GM23338 (cell line): ENCODE measurements at regions not wholly inside any gene's neighbourhood (a gene's known extent, or its start where the extent isn't known, plus 50 kb on each side); places are given as distances from the start of the nearest gene placed in this dataset.

Experiments used
- ATAC-seq: fragments of 200-7000 bp; cut with Tn5 transposase; 3 replicates; pipeline ENCODE4 v1.9.1; 2020
- DNase-seq: peaks from one replicate; pipeline ENCODE4 v3.0.0-alpha.2; 2015; ENCODE audit warnings: low spot score
- H2AFZ ChIP-seq: fragments of 200-600 bp; sonication (generic); 2 replicates; pipeline ENCODE4 v1.8.0; 2016; ENCODE audit warnings: antibody characterized with exemption, mild to moderate bottlenecking, moderate library complexity
- H3F3A ChIP-seq: fragments of 200-600 bp; sonication (generic); replicated peaks from 2 replicates; pipeline ENCODE4 v1.8.0; 2017; ENCODE audit warnings: antibody characterized with exemption, mixed run types, low read depth
- H3K27ac ChIP-seq: fragments of 200-600 bp; sonication (generic); 2 replicates; pipeline ENCODE4 v1.6.1; 2016; ENCODE audit warnings: low read depth
- H3K27me3 ChIP-seq: fragments of 200-600 bp; sonication (generic); 2 replicates; pipeline ENCODE4 v1.8.0; 2016; ENCODE audit warnings: mild to moderate bottlenecking, mixed run types, moderate library complexity; ENCODE audit not compliant: insufficient read depth
- H3K36me3 ChIP-seq: fragments of 200-600 bp; sonication (generic); 2 replicates; pipeline ENCODE4 v1.8.0; 2016; ENCODE audit warnings: mild to moderate bottlenecking; ENCODE audit not compliant: insufficient read depth
- H3K4me1 ChIP-seq: fragments of 200-600 bp; sonication (generic); 2 replicates; pipeline ENCODE4 v1.8.0; 2016; ENCODE audit warnings: mild to moderate bottlenecking, moderate library complexity; ENCODE audit not compliant: insufficient read depth
- H3K4me2 ChIP-seq: fragments of 200-600 bp; sonication (generic); 2 replicates; pipeline ENCODE4 v1.7.1; 2017; ENCODE audit warnings: mixed run types
- H3K4me3 ChIP-seq: fragments of 200-600 bp; sonication (generic); 2 replicates; pipeline ENCODE4 v1.6.1; 2016; ENCODE audit warnings: mixed run types
- H3K79me2 ChIP-seq: fragments of 200-600 bp; sonication (generic); replicated peaks from 2 replicates; pipeline ENCODE4 v1.8.0; 2017; ENCODE audit warnings: mild to moderate bottlenecking; ENCODE audit not compliant: insufficient read depth
- H3K9me2 ChIP-seq: fragments of 200-600 bp; sonication (generic); 2 replicates; pipeline ENCODE4 v1.8.0; 2017; ENCODE audit not compliant: insufficient read depth
- H4K20me1 ChIP-seq: fragments of 200-600 bp; sonication (generic); replicated peaks from 2 replicates; pipeline ENCODE4 v1.8.0; 2017; ENCODE audit warnings: mild to moderate bottlenecking; ENCODE audit not compliant: insufficient read depth
- H3K27ac Mint-ChIP-seq: 2 replicates; pipeline ENCODE4 v1.8.0; 2020; ENCODE audit warnings: inconsistent platforms, mild to moderate bottlenecking, moderate library complexity, mixed read lengths
- H3K27me3 Mint-ChIP-seq: 3 replicates; pipeline ENCODE4 v1.8.0; 2022; ENCODE audit warnings: low read depth, mild to moderate bottlenecking, moderate library complexity, mixed read lengths, inconsistent platforms; ENCODE audit not compliant: insufficient read depth, poor library complexity
- H3K36me3 Mint-ChIP-seq: 3 replicates; pipeline ENCODE4 v1.8.0; 2021; ENCODE audit warnings: low read depth, mild to moderate bottlenecking, inconsistent platforms, moderate library complexity, mixed read lengths
- H3K4me1 Mint-ChIP-seq: 3 replicates; pipeline ENCODE4 v1.8.0; 2020; ENCODE audit warnings: mild to moderate bottlenecking, inconsistent platforms, mixed read lengths
- H3K4me3 Mint-ChIP-seq: 3 replicates; pipeline ENCODE4 v1.8.0; 2021; ENCODE audit warnings: moderate library complexity, mild to moderate bottlenecking, inconsistent platforms, mixed read lengths
- H3K9me3 Mint-ChIP-seq: 3 replicates; pipeline ENCODE4 v1.8.0; 2020; ENCODE audit warnings: moderate library complexity, mild to moderate bottlenecking, inconsistent platforms, mixed read lengths
- CREB1 ChIP-seq: fragments of 250-450 bp; sonication (Bioruptor Pico); IDR thresholded peaks from 2 replicates; pipeline ENCODE4 v1.5.0; 2020; ENCODE audit warnings: low read depth, mild to moderate bottlenecking, moderate library complexity
- EZH2 ChIP-seq: fragments of 200-600 bp; sonication (generic); IDR thresholded peaks from one replicate; pipeline ENCODE4 v1.8.0; 2017; ENCODE audit warnings: antibody characterized with exemption, mild to moderate bottlenecking, low read depth; ENCODE audit not compliant: unreplicated experiment
- EZH2phosphoT487 ChIP-seq: fragments of 200-600 bp; sonication (generic); IDR thresholded peaks from one replicate; pipeline ENCODE4 v1.8.1; 2018; ENCODE audit warnings: antibody characterized with exemption; ENCODE audit not compliant: unreplicated experiment
- NANOG ChIP-seq: IDR thresholded peaks from 2 replicates; pipeline ENCODE4 v1.6.1; 2016; ENCODE audit warnings: antibody characterized with exemption, borderline replicate concordance
- POLR2AphosphoS5 ChIP-seq: IDR thresholded peaks from 2 replicates; pipeline ENCODE4 v1.6.1; 2016; ENCODE audit warnings: antibody characterized with exemption, low read depth
- REST ChIP-seq: IDR thresholded peaks from one replicate; pipeline ENCODE4 v1.6.1; 2018; ENCODE audit warnings: antibody characterized with exemption; ENCODE audit not compliant: unreplicated experiment
- STAT1 ChIP-seq: IDR thresholded peaks from one replicate; pipeline ENCODE4 v1.6.1; 2016; ENCODE audit warnings: antibody characterized with exemption; ENCODE audit not compliant: unreplicated experiment
- ZNF114 ChIP-seq: fragments of 250-450 bp; sonication (Bioruptor Pico); IDR thresholded peaks from 2 replicates; pipeline ENCODE4 v1.5.0; 2020; ENCODE audit warnings: mild to moderate bottlenecking, moderate library complexity
- ZNF331 ChIP-seq: fragments of 250-450 bp; sonication (Bioruptor Pico); IDR thresholded peaks from 2 replicates; pipeline ENCODE4 v1.5.0; 2020; ENCODE audit warnings: low read depth, mild to moderate bottlenecking, moderate library complexity
- ZNF462 ChIP-seq: fragments of 250-450 bp; sonication (Bioruptor Pico); IDR thresholded peaks from 2 replicates; pipeline ENCODE4 v1.5.0; 2020; ENCODE audit warnings: mild to moderate bottlenecking, moderate library complexity
- TF ChIP-seq, protein P1 (sequence below), 2 experiments: fragments of 200-600 bp in 1 of 2; sonication (generic) in 1 of 2; conservative IDR thresholded peaks; 2 replicates each; pipeline versions ENCODE4 v1.5.1 to v1.6.1; 2016 to 2017; ENCODE audit warnings: antibody characterized with exemption in 2 of 2, low read depth in 2 of 2, mild to moderate bottlenecking in 2 of 2, moderate library complexity in 1 of 2
- TF ChIP-seq, protein P2 (sequence below): IDR thresholded peaks from 2 replicates; pipeline ENCODE4 v1.6.1; 2016; ENCODE audit warnings: antibody characterized with exemption

- Mint-ChIP-seq H3K27ac (no peak overlapping the region), H3K36me3 (peaks cover 51% of the 10 kb centered on the region), H3K9me3 (peaks cover 60% of the 10 kb centered on the region), H3K4me1 (peaks cover 8% of the 10 kb centered on the region), H3K4me3 (no peak overlapping the region), H3K27me3 (peaks cover 17% of the 10 kb centered on the region)
- no peak overlapping the region for H3K4me3 ChIP-seq
- H4K20me1 ChIP-seq = no peaks in the 10 kb centered on the region
- H3F3A ChIP-seq = no peaks in the 10 kb centered on the region
- TF ChIP-seq, protein P1, sequence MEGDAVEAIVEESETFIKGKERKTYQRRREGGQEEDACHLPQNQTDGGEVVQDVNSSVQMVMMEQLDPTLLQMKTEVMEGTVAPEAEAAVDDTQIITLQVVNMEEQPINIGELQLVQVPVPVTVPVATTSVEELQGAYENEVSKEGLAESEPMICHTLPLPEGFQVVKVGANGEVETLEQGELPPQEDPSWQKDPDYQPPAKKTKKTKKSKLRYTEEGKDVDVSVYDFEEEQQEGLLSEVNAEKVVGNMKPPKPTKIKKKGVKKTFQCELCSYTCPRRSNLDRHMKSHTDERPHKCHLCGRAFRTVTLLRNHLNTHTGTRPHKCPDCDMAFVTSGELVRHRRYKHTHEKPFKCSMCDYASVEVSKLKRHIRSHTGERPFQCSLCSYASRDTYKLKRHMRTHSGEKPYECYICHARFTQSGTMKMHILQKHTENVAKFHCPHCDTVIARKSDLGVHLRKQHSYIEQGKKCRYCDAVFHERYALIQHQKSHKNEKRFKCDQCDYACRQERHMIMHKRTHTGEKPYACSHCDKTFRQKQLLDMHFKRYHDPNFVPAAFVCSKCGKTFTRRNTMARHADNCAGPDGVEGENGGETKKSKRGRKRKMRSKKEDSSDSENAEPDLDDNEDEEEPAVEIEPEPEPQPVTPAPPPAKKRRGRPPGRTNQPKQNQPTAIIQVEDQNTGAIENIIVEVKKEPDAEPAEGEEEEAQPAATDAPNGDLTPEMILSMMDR (conservative IDR thresholded peaks at IDR 0.05; ENCODE audit: low read depth in 2 of 2) = no peak
- no peak for TF ChIP-seq ZNF331 (CRISPR knock-in tag)
- TF ChIP-seq ZNF114 = no peak
- no peak for TF ChIP-seq EZH2phosphoT487
- no peak for TF ChIP-seq CREB1 (CRISPR knock-in tag)
- no peak for TF ChIP-seq EZH2
- TF ChIP-seq ZNF462 (CRISPR knock-in tag) = no peak
- TF ChIP-seq, protein P2, sequence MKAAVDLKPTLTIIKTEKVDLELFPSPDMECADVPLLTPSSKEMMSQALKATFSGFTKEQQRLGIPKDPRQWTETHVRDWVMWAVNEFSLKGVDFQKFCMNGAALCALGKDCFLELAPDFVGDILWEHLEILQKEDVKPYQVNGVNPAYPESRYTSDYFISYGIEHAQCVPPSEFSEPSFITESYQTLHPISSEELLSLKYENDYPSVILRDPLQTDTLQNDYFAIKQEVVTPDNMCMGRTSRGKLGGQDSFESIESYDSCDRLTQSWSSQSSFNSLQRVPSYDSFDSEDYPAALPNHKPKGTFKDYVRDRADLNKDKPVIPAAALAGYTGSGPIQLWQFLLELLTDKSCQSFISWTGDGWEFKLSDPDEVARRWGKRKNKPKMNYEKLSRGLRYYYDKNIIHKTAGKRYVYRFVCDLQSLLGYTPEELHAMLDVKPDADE = no peak
- TF ChIP-seq REST = no peak
- no peak for TF ChIP-seq NANOG
- no peak for TF ChIP-seq STAT1
- no peak for TF ChIP-seq POLR2AphosphoS5
- no peaks in the 10 kb centered on the region for H3K27me3 ChIP-seq
- no peak overlapping the region for H3K4me2 ChIP-seq
- DNase-seq (no peak), ATAC-seq (no peak)
- no peak overlapping the region for H2AFZ ChIP-seq
- peaks cover 11% of the 10 kb centered on the region; the same call in 1 of the 2 replicates for H3K36me3 ChIP-seq
- no peaks in the 10 kb centered on the region for H3K9me2 ChIP-seq
- H3K27ac ChIP-seq = no peak overlapping the region
- H3K79me2 ChIP-seq = no peaks in the 10 kb centered on the region
- peaks cover 8% of the 10 kb centered on the region for H3K4me1 ChIP-seq
These were observed 251.6 kb upstream of the TNRC6C start for GRCh38 chr17:77706938-77707337.
